ENCODE measurements at regions not wholly inside any gene's neighbourhood (a gene's known extent, or its start where the extent isn't known, plus 50 kb on each side); places are given as distances from the start of the nearest gene placed in this dataset.
"Not testable (repeated sequence)": the region's sequence is repeated elsewhere in the genome, so short reads cannot be mapped to it uniquely, and the experiment has no call there.

- no peak for DNase-seq
Measured at GRCh38 chr6:22349051-22349450, 52.2 kb upstream of the PRL start.

GRCh38 chr6:22349528-22349927, 52.7 kb upstream of the PRL start:
- no peak for DNase-seq

GRCh38 chr6:22350109-22350508, 53.3 kb upstream of the PRL start:
- DNase-seq: peak in 1 of 3 experiments; percentile 69

- DNase-seq: no peak
Measured at GRCh38 chr6:22353101-22353500, 56.3 kb upstream of the PRL start.

- no peak for DNase-seq
Measured at GRCh38 chr6:22356362-22356940, 59.6 kb upstream of the PRL start.

GRCh38 chr6:22357724-22358189, 60.9 kb upstream of the PRL start:
- DNase-seq: no peak

- no peak for DNase-seq
Measured at GRCh38 chr6:22361576-22361975, 64.7 kb upstream of the PRL start.

- DNase-seq: peak in 2 of 3 experiments; percentile 29 to 43
Measured at GRCh38 chr6:22362361-22362760, 65.5 kb upstream of the PRL start.

GRCh38 chr6:22363166-22363713, 66.4 kb upstream of the PRL start:
- peak; percentile 29 to 88 (median 58) for DNase-seq

- no peak for DNase-seq
Measured at GRCh38 chr6:22363714-22364239, 66.9 kb upstream of the PRL start.

GRCh38 chr6:22364306-22364705, 67.5 kb upstream of the PRL start:
- no peak for DNase-seq

- DNase-seq: no peak
Measured at GRCh38 chr6:22366214-22366613, 69.4 kb upstream of the PRL start.

GRCh38 chr6:22367346-22367745, 70.5 kb upstream of the PRL start:
- DNase-seq: no peak

GRCh38 chr6:22368794-22369193, 72.0 kb upstream of the PRL start:
- no peak for DNase-seq

- DNase-seq: no peak
Measured at GRCh38 chr6:22372922-22373321, 76.1 kb upstream of the PRL start.

- DNase-seq: not testable (repeated sequence)
Measured at GRCh38 chr6:22374950-22375349, 78.1 kb upstream of the PRL start.

- not testable (repeated sequence) for DNase-seq
Measured at GRCh38 chr6:22376293-22376692, 79.5 kb upstream of the PRL start.

GRCh38 chr6:22378536-22378935, 81.7 kb upstream of the PRL start:
- not testable (repeated sequence) for DNase-seq

GRCh38 chr6:22380236-22380635, 83.4 kb upstream of the PRL start:
- DNase-seq: no peak

- DNase-seq: no peak
Measured at GRCh38 chr6:22381845-22382544, 85.2 kb upstream of the PRL start.

- no peak for DNase-seq
Measured at GRCh38 chr6:22383016-22383415, 86.2 kb upstream of the PRL start.

- no peak for DNase-seq
Measured at GRCh38 chr6:22392711-22393110, 95.9 kb upstream of the PRL start.

GRCh38 chr6:22394691-22395090, 97.9 kb upstream of the PRL start:
- no peak for DNase-seq

GRCh38 chr6:22399693-22400092, 102.9 kb upstream of the PRL start:
- DNase-seq: no peak

All from NCI-H1417 (cell line).